Loucy (cell line): ENCODE measurements at regions not wholly inside any gene's neighbourhood (a gene's known extent, or its start where the extent isn't known, plus 50 kb on each side); places are given as distances from the start of the nearest gene placed in this dataset.

Experiments
- CTCF ChIP-seq: fragments of 200-600 bp; sonication (generic); conservative IDR thresholded peaks from 2 replicates; pipeline ENCODE4 v1.5.1; 2014; ENCODE audit warnings: mild to moderate bottlenecking, antibody characterized with exemption, low read length
- EZH2phosphoT487 ChIP-seq: fragments of 200-600 bp; IDR thresholded peaks from 2 replicates; pipeline ENCODE4 v1.6.1; 2018; ENCODE audit warnings: antibody characterized with exemption, mild to moderate bottlenecking, moderate library complexity, borderline replicate concordance

GRCh38 chr2:44084850-44085249, 83.8 kb upstream of the PPM1B start:
- no peak for TF ChIP-seq CTCF
- TF ChIP-seq EZH2phosphoT487 = no peak
